ENCODE measurements at regions not wholly inside any gene's neighbourhood (a gene's known extent, or its start where the extent isn't known, plus 50 kb on each side); places are given as distances from the start of the nearest gene placed in this dataset.

GRCh38 chrX:8253096-8253495 is 82.0 kb upstream of the VCX2 start:
- Histone ChIP-seq H4K8ac (replicated peaks; ENCODE audit: insufficient read length, low read depth, low read length) (no peak overlapping the region), H2BK15ac (ENCODE audit: low read depth, low read length) (no peak overlapping the region), H2AFZ (ENCODE audit: low read length) (no peak overlapping the region), H3K79me2 (ENCODE audit: insufficient read depth, low read length) (no peaks in the 10 kb centered on the region), H4K20me1 (ENCODE audit: control insufficient read depth, insufficient read depth, insufficient read length) (no peaks in the 10 kb centered on the region), H3K9ac (ENCODE audit: extremely low read depth, insufficient read length, low read length) (no peak overlapping the region), H3K56ac (ENCODE audit: insufficient read length, low read depth, low read length) (no peak overlapping the region), H2BK120ac (ENCODE audit: low read depth, low read length, poor library complexity, severe bottlenecking) (no peak overlapping the region), H2BK20ac (ENCODE audit: low read depth, low read length, poor library complexity, severe bottlenecking) (no peak overlapping the region), H4K5ac (ENCODE audit: insufficient read length, low read depth, low read length) (no peak overlapping the region), H3K27me3 (ENCODE audit: insufficient read depth, low read length) (no peaks in the 10 kb centered on the region), H4K91ac (ENCODE audit: insufficient read length, low read depth, low read length) (no peak overlapping the region), H3T11ph (ENCODE audit: low read length) (no peak overlapping the region), H2AK5ac (ENCODE audit: insufficient read length, low read length) (no peak overlapping the region), H3K4me2 (ENCODE audit: insufficient read depth, insufficient read length, low read length) (no peak overlapping the region), H3K23me2 (ENCODE audit: insufficient read length, low read depth, low read length, poor library complexity, severe bottlenecking) (no peaks in the 10 kb centered on the region), H2BK5ac (ENCODE audit: insufficient read length, low read length) (no peak overlapping the region), H3K14ac (ENCODE audit: insufficient read depth, low read length) (no peak overlapping the region), H3K9me3 (ENCODE audit: control insufficient read depth, low read depth, low read length) (no peaks in the 10 kb centered on the region), H3K4me1 (ENCODE audit: insufficient read depth, low read length) (no peaks in the 10 kb centered on the region), H3K4ac (ENCODE audit: low read depth, low read length) (no peak overlapping the region), H3K27ac (ENCODE audit: insufficient read length, low read depth, low read length) (no peak overlapping the region), H2BK12ac (ENCODE audit: insufficient read length, low read depth, low read length) (no peak overlapping the region), H3K79me1 (ENCODE audit: insufficient read depth, low read depth, low read length, poor library complexity, severe bottlenecking) (no peaks in the 10 kb centered on the region), H3K23ac (ENCODE audit: insufficient read length, low read depth, low read length) (no peak overlapping the region), H3K18ac (ENCODE audit: insufficient read length, low read depth, low read length) (no peak overlapping the region)
- no peak overlapping the region for H3K4me3 Mint-ChIP-seq
- H3K4me1 Mint-ChIP-seq: no peaks in the 10 kb centered on the region
- peaks cover 2% of the 10 kb centered on the region; the same call in 1 of the 2 replicates for H3K27me3 Mint-ChIP-seq (ENCODE audit: low read depth)
- DNase-seq: no peak
- no peaks in the 10 kb centered on the region for H3K9me3 Mint-ChIP-seq
- no peak for TF ChIP-seq CTCF (conservative IDR thresholded peaks at IDR 0.05)
- no peaks in the 10 kb centered on the region for H3K36me3 Mint-ChIP-seq (ENCODE audit: insufficient read depth in 1 of 3, low read depth in 3 of 3)
- H3K27ac Mint-ChIP-seq: no peak overlapping the region
- no CpG with 5 or more reads among the region's 3 CpGs for WGBS (ENCODE audit: extremely low coverage, insufficient read length, low lambda C conversion rate)

Data from H9 (cell line).